ENCODE measurements at regions not wholly inside any gene's neighbourhood (a gene's known extent, or its start where the extent isn't known, plus 50 kb on each side); places are given as distances from the start of the nearest gene placed in this dataset.
"Not testable (repeated sequence)": the region's sequence is repeated elsewhere in the genome, so short reads cannot be mapped to it uniquely, and the experiment has no call there.

- not testable (repeated sequence) for H3K36me3 ChIP-seq, H3K27ac ChIP-seq, H3K27me3 ChIP-seq, DNase-seq, H3K4me3 ChIP-seq, H3K9me3 ChIP-seq, H3K4me1 ChIP-seq
Measured at GRCh38 chr2:201946746-201947145, 86.9 kb upstream of the FZD7 start.

GRCh38 chr2:201947287-201947686 is 86.4 kb upstream of the FZD7 start:
- no peaks in the 10 kb centered on the region for H3K27me3 ChIP-seq
- DNase-seq, result no peak
- no peaks in the 10 kb centered on the region for H3K9me3 ChIP-seq
- no peak overlapping the region for H3K4me3 ChIP-seq
- no peaks in the 10 kb centered on the region for H3K36me3 ChIP-seq
- H3K4me1 ChIP-seq, result no peaks in the 10 kb centered on the region
- no peak overlapping the region for H3K27ac ChIP-seq
- TF ChIP-seq CTCF (IDR thresholded peaks at IDR 0.05), result no peak
- no peak for TF ChIP-seq POLR2A (IDR thresholded peaks at IDR 0.05)

GRCh38 chr2:201949181-201949926 is 84.3 kb upstream of the FZD7 start:
- Histone ChIP-seq H3K9me3 (no peaks in the 10 kb centered on the region), H3K36me3 (no peaks in the 10 kb centered on the region), H3K4me3 (no peak overlapping the region), H3K27ac (no peak overlapping the region), H3K27me3 (no peaks in the 10 kb centered on the region), H3K4me1 (no peaks in the 10 kb centered on the region)
- TF ChIP-seq POLR2A (IDR thresholded peaks at IDR 0.05), result no peak
- TF ChIP-seq CTCF (IDR thresholded peaks at IDR 0.05), result no peak
- no peak for DNase-seq

GRCh38 chr2:201949927-201950246 is 83.8 kb upstream of the FZD7 start:
- Histone ChIP-seq H3K36me3 (no peaks in the 10 kb centered on the region), H3K27ac (no peak overlapping the region), H3K9me3 (no peaks in the 10 kb centered on the region), H3K4me1 (no peaks in the 10 kb centered on the region), H3K4me3 (no peak overlapping the region), H3K27me3 (no peaks in the 10 kb centered on the region)
- DNase-seq, result no peak
- no peak for TF ChIP-seq POLR2A (IDR thresholded peaks at IDR 0.05)
- TF ChIP-seq CTCF (IDR thresholded peaks at IDR 0.05), result no peak

- no peaks in the 10 kb centered on the region for H3K4me1 ChIP-seq
- no peaks in the 10 kb centered on the region for H3K9me3 ChIP-seq
- no peaks in the 10 kb centered on the region for H3K36me3 ChIP-seq
- no peak overlapping the region for H3K4me3 ChIP-seq
- TF ChIP-seq POLR2A (IDR thresholded peaks at IDR 0.05) (no peak), CTCF (IDR thresholded peaks at IDR 0.05) (no peak)
- H3K27me3 ChIP-seq, result no peaks in the 10 kb centered on the region
- no peak overlapping the region for H3K27ac ChIP-seq
- no peak for DNase-seq
Measured at GRCh38 chr2:201950606-201951005, 83.0 kb upstream of the FZD7 start.

- no peaks in the 10 kb centered on the region for H3K36me3 ChIP-seq
- no peak for TF ChIP-seq POLR2A (IDR thresholded peaks at IDR 0.05)
- TF ChIP-seq CTCF (IDR thresholded peaks at IDR 0.05), result no peak
- H3K4me1 ChIP-seq, result no peaks in the 10 kb centered on the region
- no peak overlapping the region for H3K4me3 ChIP-seq
- DNase-seq, result no peak
- H3K9me3 ChIP-seq, result no peaks in the 10 kb centered on the region
- no peak overlapping the region for H3K27ac ChIP-seq
- H3K27me3 ChIP-seq, result no peaks in the 10 kb centered on the region
Measured at GRCh38 chr2:201952187-201952586, 81.5 kb upstream of the FZD7 start.

All from Peyer's patch (tissue), 4 donors.